HG02885 (cell line): ENCODE measurements at regions not wholly inside any gene's neighbourhood (a gene's known extent, or its start where the extent isn't known, plus 50 kb on each side); places are given as distances from the start of the nearest gene placed in this dataset.

Experiments used
- ATAC-seq: cut with Tn5 transposase; IDR thresholded peaks from one replicate; pipeline ENCODE4 v1.9.1; 2021; ENCODE audit warnings: mild to moderate bottlenecking; ENCODE audit not compliant: unreplicated experiment, poor library complexity

- no peak for ATAC-seq
Measured at GRCh38 chr6:148214667-148215066, 128.0 kb upstream of the SASH1 start.

- ATAC-seq = no peak
Measured at GRCh38 chr6:148217051-148217450, 125.6 kb upstream of the SASH1 start.

- ATAC-seq = no peak
Measured at GRCh38 chr6:148217921-148218320, 124.7 kb upstream of the SASH1 start.

GRCh38 chr6:148218542-148219258 is 123.9 kb upstream of the SASH1 start:
- no peak for ATAC-seq

- no peak for ATAC-seq
Measured at GRCh38 chr6:148221196-148221979, 121.2 kb upstream of the SASH1 start.

GRCh38 chr6:148222376-148222775 is 120.3 kb upstream of the SASH1 start:
- ATAC-seq = no peak

GRCh38 chr6:148222846-148223245 is 119.8 kb upstream of the SASH1 start:
- ATAC-seq = no peak

- no peak for ATAC-seq
Measured at GRCh38 chr6:148223424-148223842, 119.2 kb upstream of the SASH1 start.

- no peak for ATAC-seq
Measured at GRCh38 chr6:148225871-148226270, 116.8 kb upstream of the SASH1 start.

GRCh38 chr6:148226284-148226683 is 116.4 kb upstream of the SASH1 start:
- ATAC-seq = no peak

GRCh38 chr6:148231572-148231971 is 111.1 kb upstream of the SASH1 start:
- no peak for ATAC-seq

- ATAC-seq = no peak
Measured at GRCh38 chr6:148235446-148235845, 107.2 kb upstream of the SASH1 start.

GRCh38 chr6:148238713-148239112 is 103.9 kb upstream of the SASH1 start:
- ATAC-seq = no peak

- ATAC-seq = no peak
Measured at GRCh38 chr6:148239215-148239614, 103.4 kb upstream of the SASH1 start.

- ATAC-seq = no peak
Measured at GRCh38 chr6:148239801-148240460, 102.7 kb upstream of the SASH1 start.

- no peak for ATAC-seq
Measured at GRCh38 chr6:148240461-148240840, 102.2 kb upstream of the SASH1 start.

GRCh38 chr6:148240861-148241477 is 101.7 kb upstream of the SASH1 start:
- ATAC-seq = no peak

GRCh38 chr6:148242180-148242579 is 100.5 kb upstream of the SASH1 start:
- ATAC-seq = no peak

- no peak for ATAC-seq
Measured at GRCh38 chr6:148244217-148244935, 98.3 kb upstream of the SASH1 start.

GRCh38 chr6:148247386-148248063 is 95.1 kb upstream of the SASH1 start:
- ATAC-seq = no peak
